Immature natural killer cell (primary cell): ENCODE measurements at regions not wholly inside any gene's neighbourhood (a gene's known extent, or its start where the extent isn't known, plus 50 kb on each side); places are given as distances from the start of the nearest gene placed in this dataset.

Experiments used
- DNase-seq, 3 donors: peaks; one replicate each; pipeline ENCODE4 v3.0.0; 2022; ENCODE audit warnings: mixed read lengths in 1 of 3
- H3K27ac Mint-ChIP-seq, 6 donors: one replicate each; pipeline ENCODE4 v1.8.0; 2020; ENCODE audit warnings: mixed read lengths in 6 of 6, mild to moderate bottlenecking in 5 of 6, inconsistent platforms in 4 of 6, moderate library complexity in 3 of 6
- H3K27me3 Mint-ChIP-seq, 3 donors: one replicate each; pipeline ENCODE4 v1.8.0; 2020 to 2021; ENCODE audit warnings: low read depth in 3 of 3, mild to moderate bottlenecking in 3 of 3, mixed read lengths in 3 of 3, moderate library complexity in 3 of 3, inconsistent platforms in 1 of 3
- H3K36me3 Mint-ChIP-seq, 3 donors: one replicate each; pipeline ENCODE4 v1.8.0; 2020; ENCODE audit warnings: mixed read lengths in 3 of 3, inconsistent platforms in 2 of 3, mild to moderate bottlenecking in 2 of 3
- H3K4me1 Mint-ChIP-seq, 2 donors: one replicate each; pipeline ENCODE4 v1.8.0; 2020; ENCODE audit warnings: inconsistent platforms in 2 of 2, mild to moderate bottlenecking in 2 of 2, mixed read lengths in 2 of 2, moderate library complexity in 1 of 2
- H3K4me3 Mint-ChIP-seq, 5 donors: one replicate each; pipeline ENCODE4 v1.8.0; 2020; ENCODE audit warnings: mild to moderate bottlenecking in 5 of 5, mixed read lengths in 5 of 5, inconsistent platforms in 3 of 5, moderate library complexity in 3 of 5
- H3K9me3 Mint-ChIP-seq, 6 donors: one replicate each; pipeline ENCODE4 v1.8.0; 2020; ENCODE audit warnings: mild to moderate bottlenecking in 6 of 6, mixed read lengths in 6 of 6, inconsistent platforms in 4 of 6, moderate library complexity in 3 of 6

DNA sequence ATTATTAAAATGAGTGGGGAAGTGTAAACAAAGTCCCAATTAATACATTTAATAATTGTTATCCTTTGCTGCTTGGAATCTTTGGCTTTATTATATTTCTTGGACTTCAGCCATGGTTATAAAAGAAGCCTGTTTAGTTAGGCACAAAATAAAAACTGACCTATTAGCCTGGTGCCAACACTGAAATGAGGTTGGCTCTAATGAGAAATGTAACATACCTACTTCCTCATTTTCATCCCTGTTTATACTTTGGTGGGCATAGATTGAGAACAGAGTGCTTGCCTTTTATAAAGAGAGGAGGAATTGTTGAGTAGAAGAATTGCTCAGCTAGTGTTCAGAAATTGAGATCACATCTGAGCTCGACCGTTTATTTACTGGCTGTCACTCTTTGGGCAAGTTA is 471.3 kb downstream of the UTRN start:
- Mint-ChIP-seq H3K9me3 (no peaks in the 10 kb centered on the region), H3K27me3 (peaks cover 0 to 7% (median 6%) of the 10 kb centered on the region in 3 donors), H3K27ac (peak overlapping the region in 3 of 6 donors; percentile 35 to 73 (median 64)), H3K4me1 (peaks cover 6 to 52% of the 10 kb centered on the region in 2 donors), H3K4me3 (no peak overlapping the region), H3K36me3 (peaks cover 3 to 29% (median 16%) of the 10 kb centered on the region in 3 donors)
- no peak for DNase-seq

- H3K36me3 Mint-ChIP-seq: peaks cover 3 to 29% (median 14%) of the 10 kb centered on the region in 3 donors
- H3K4me3 Mint-ChIP-seq: no peak overlapping the region
Measured at GRCh38 chr6:144757299-144757698, 472.2 kb downstream of the UTRN start.

GRCh38 chr6:144757730-144758129 is 472.6 kb downstream of the UTRN start:
- DNase-seq: no peak
- H3K27me3 Mint-ChIP-seq: peaks cover 0 to 7% (median 6%) of the 10 kb centered on the region in 3 donors
- peaks cover under 1 to 26% (median 10%) of the 10 kb centered on the region in 3 donors for H3K36me3 Mint-ChIP-seq
- H3K27ac Mint-ChIP-seq: no peak overlapping the region
- no peak overlapping the region for H3K4me3 Mint-ChIP-seq
- H3K9me3 Mint-ChIP-seq: no peaks in the 10 kb centered on the region
- H3K4me1 Mint-ChIP-seq: peaks cover 4 to 58% of the 10 kb centered on the region in 2 donors

More at GRCh38 chr6:144757299-144757698, 472.2 kb downstream of the UTRN start:
- Mint-ChIP-seq H3K9me3 (no peaks in the 10 kb centered on the region), H3K4me1 (peaks cover 6 to 58% of the 10 kb centered on the region in 2 donors), H3K27me3 (peaks cover 0 to 7% (median 6%) of the 10 kb centered on the region in 3 donors), H3K27ac (no peak overlapping the region)
- DNase-seq: no peak

DNA sequence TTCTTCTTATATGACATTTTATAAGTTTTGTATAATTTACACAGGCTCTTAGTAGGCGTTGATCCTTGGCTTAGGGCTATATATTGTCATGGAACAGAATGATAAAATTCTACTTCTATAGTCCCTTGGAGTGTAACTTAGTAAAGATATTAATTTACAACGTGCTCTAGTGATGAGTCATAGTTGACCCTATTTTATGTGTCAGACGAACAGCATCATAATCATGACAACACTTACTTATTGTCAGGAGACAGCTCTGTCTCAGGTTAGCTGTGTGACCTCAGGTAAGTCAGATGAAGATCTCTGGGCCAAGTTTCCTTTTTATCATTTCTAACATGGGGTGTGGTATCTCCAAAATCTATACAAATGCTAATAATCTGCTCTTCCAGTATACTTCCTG is 473.5 kb downstream of the UTRN start:
- Mint-ChIP-seq H3K9me3 (no peaks in the 10 kb centered on the region), H3K27ac (no peak overlapping the region), H3K27me3 (peaks cover 0 to 2% (median 0%) of the 10 kb centered on the region in 3 donors), H3K4me1 (peaks cover 2 to 55% of the 10 kb centered on the region in 2 donors), H3K36me3 (peaks cover 0 to 27% (median 6%) of the 10 kb centered on the region in 3 donors), H3K4me3 (no peak overlapping the region)
- no peak for DNase-seq

DNA sequence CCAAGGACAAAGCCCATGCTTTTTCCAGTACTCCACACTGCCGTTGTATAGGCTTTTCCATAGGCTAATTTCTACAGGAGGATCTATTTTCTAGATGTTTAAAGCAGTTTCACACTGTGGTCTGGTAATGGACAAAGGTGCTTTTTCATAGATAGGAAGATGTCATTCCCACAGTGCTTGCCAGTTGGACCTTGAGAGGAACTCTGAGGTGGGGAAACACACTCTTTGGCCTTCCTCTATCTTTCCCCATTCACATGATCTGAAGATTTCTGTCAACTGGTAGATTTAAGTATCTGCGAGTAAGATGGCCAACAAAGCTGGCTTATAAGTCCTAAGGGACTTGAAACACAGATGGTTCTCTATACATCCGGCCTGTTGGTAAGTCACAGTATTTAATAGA is 477.3 kb downstream of the UTRN start:
- peaks cover 2 to 7% (median 2%) of the 10 kb centered on the region in 3 donors for H3K27me3 Mint-ChIP-seq
- H3K9me3 Mint-ChIP-seq: no peaks in the 10 kb centered on the region
- no peak for DNase-seq
- H3K36me3 Mint-ChIP-seq: peaks cover 0 to 20% (median 3%) of the 10 kb centered on the region in 3 donors
- H3K4me3 Mint-ChIP-seq: no peak overlapping the region
- peak overlapping the region in 1 of 6 donors; percentile 4 for H3K27ac Mint-ChIP-seq
- H3K4me1 Mint-ChIP-seq: peaks cover 10 to 61% of the 10 kb centered on the region in 2 donors

GRCh38 chr6:144767051-144767450 is 481.9 kb downstream of the UTRN start:
- H3K4me1 Mint-ChIP-seq: peaks cover 14 to 64% of the 10 kb centered on the region in 2 donors
- peaks cover 0 to 9% (median 3%) of the 10 kb centered on the region in 3 donors for H3K36me3 Mint-ChIP-seq
- peaks cover 2 to 6% (median 5%) of the 10 kb centered on the region in 3 donors for H3K27me3 Mint-ChIP-seq
- H3K27ac Mint-ChIP-seq: peak overlapping the region; percentile 1 to 70 (median 23)
- H3K9me3 Mint-ChIP-seq: no peaks in the 10 kb centered on the region
- DNase-seq: no peak
- H3K4me3 Mint-ChIP-seq: no peak overlapping the region

GRCh38 chr6:144768551-144769075 is 483.5 kb downstream of the UTRN start:
- H3K27me3 Mint-ChIP-seq: peaks cover 2 to 6% (median 5%) of the 10 kb centered on the region in 3 donors
- H3K4me1 Mint-ChIP-seq: peaks cover 14 to 53% of the 10 kb centered on the region in 2 donors
- H3K36me3 Mint-ChIP-seq: peaks cover 5 to 11% (median 8%) of the 10 kb centered on the region in 3 donors
- no peak overlapping the region for H3K4me3 Mint-ChIP-seq
- H3K9me3 Mint-ChIP-seq: no peaks in the 10 kb centered on the region
- no peak for DNase-seq
- peak overlapping the region in 3 of 6 donors; percentile 5 to 75 (median 34) for H3K27ac Mint-ChIP-seq

- peaks cover 14 to 49% of the 10 kb centered on the region in 2 donors for H3K4me1 Mint-ChIP-seq
- DNase-seq: no peak
- no peak overlapping the region for H3K4me3 Mint-ChIP-seq
- peaks cover 2 to 6% (median 5%) of the 10 kb centered on the region in 3 donors for H3K27me3 Mint-ChIP-seq
- peaks cover 7 to 13% (median 10%) of the 10 kb centered on the region in 3 donors for H3K36me3 Mint-ChIP-seq
- peak overlapping the region in 2 of 6 donors; percentile 34 to 40 for H3K27ac Mint-ChIP-seq
- no peaks in the 10 kb centered on the region for H3K9me3 Mint-ChIP-seq
Measured at GRCh38 chr6:144769142-144769541, 484.0 kb downstream of the UTRN start.

- H3K4me1 Mint-ChIP-seq: peaks cover 15 to 46% of the 10 kb centered on the region in 2 donors
- DNase-seq: no peak
- no peaks in the 10 kb centered on the region for H3K9me3 Mint-ChIP-seq
- H3K36me3 Mint-ChIP-seq: peaks cover 15 to 38% (median 33%) of the 10 kb centered on the region in 3 donors
- no peak overlapping the region for H3K4me3 Mint-ChIP-seq
- H3K27me3 Mint-ChIP-seq: peaks cover 2 to 7% (median 4%) of the 10 kb centered on the region in 3 donors
- H3K27ac Mint-ChIP-seq: peak overlapping the region in 3 of 6 donors; percentile 42 to 75 (median 61)
Measured at GRCh38 chr6:144776031-144776819, 491.1 kb downstream of the UTRN start.

GRCh38 chr6:144777249-144777648 is 492.1 kb downstream of the UTRN start:
- Mint-ChIP-seq H3K4me1 (peaks cover 15 to 56% of the 10 kb centered on the region in 2 donors), H3K27ac (peak overlapping the region in 4 of 6 donors; percentile 12 to 39 (median 32)), H3K4me3 (no peak overlapping the region), H3K36me3 (peaks cover 15 to 39% (median 36%) of the 10 kb centered on the region in 3 donors), H3K27me3 (peaks cover 2 to 7% (median 4%) of the 10 kb centered on the region in 3 donors), H3K9me3 (no peaks in the 10 kb centered on the region)
- no peak for DNase-seq

DNA sequence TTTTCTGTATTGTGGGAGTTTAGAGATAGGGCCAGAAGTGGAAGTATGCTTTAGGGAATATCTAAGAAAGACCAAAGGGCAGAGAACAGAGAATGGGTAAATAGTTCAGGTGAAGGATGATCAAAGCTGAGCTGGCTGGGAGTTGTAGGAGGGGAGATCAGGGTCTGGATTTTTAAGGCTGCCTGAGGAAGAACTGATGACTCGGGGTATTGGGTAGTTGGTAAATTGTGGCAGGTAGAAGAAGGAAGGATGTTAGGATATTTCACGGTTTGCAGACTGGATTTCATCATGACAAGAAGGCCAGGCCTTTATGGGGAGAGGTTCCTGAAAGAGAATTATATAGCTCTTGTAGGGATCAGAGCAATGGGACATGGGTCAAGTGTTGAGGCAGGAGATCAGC is 492.9 kb downstream of the UTRN start:
- H3K27me3 Mint-ChIP-seq: peaks cover 2 to 7% (median 4%) of the 10 kb centered on the region in 3 donors
- H3K4me3 Mint-ChIP-seq: no peak overlapping the region
- no peaks in the 10 kb centered on the region for H3K9me3 Mint-ChIP-seq
- peak overlapping the region in 5 of 6 donors; percentile 1 to 55 (median 28) for H3K27ac Mint-ChIP-seq
- H3K4me1 Mint-ChIP-seq: peaks cover 15 to 58% of the 10 kb centered on the region in 2 donors
- H3K36me3 Mint-ChIP-seq: peaks cover 13 to 44% (median 32%) of the 10 kb centered on the region in 3 donors
- DNase-seq: no peak

DNA sequence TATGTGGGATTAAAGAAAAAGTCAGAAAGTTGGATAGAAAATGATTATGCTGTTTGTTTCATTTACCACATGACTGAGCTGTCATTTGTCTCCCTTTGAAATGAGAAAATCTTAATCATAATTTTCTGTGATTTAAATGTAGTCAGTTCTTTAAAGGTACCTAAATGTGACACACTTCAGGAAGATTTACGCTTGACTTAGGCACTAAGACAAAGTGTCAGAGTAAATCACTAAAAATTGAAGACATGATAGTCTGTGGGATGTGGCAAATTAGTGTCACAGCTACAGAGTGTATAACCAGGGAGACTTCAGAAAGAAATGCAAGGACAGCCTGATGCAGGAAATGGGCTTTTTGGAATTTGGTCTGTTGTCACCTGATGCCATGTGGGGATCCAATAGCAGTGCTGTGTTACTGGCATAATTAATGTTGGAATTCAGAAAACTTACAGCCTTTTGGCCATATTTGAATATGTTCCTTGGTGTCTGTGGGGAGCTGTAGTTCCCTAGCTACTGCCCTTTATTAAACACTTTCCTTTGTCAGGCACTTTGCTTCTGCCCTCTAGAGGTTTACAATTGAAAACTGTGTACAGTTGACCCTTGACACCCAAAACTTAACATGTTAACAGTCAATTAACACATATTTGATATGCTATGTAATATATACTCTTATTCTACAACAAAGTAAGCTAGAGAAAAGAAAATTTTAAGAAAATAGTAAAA is 493.8 kb downstream of the UTRN start:
- H3K27ac Mint-ChIP-seq: peak overlapping the region in 2 of 6 donors; percentile 10 to 39
- H3K4me3 Mint-ChIP-seq: no peak overlapping the region
- peaks cover 15 to 58% of the 10 kb centered on the region in 2 donors for H3K4me1 Mint-ChIP-seq
- H3K9me3 Mint-ChIP-seq: no peaks in the 10 kb centered on the region
- H3K27me3 Mint-ChIP-seq: peaks cover 2 to 7% (median 4%) of the 10 kb centered on the region in 3 donors
- DNase-seq: no peak
- H3K36me3 Mint-ChIP-seq: peaks cover 6 to 43% (median 26%) of the 10 kb centered on the region in 3 donors

- H3K27me3 Mint-ChIP-seq: peaks cover 2 to 6% (median 4%) of the 10 kb centered on the region in 3 donors
- peaks cover 16 to 47% of the 10 kb centered on the region in 2 donors for H3K4me1 Mint-ChIP-seq
- H3K36me3 Mint-ChIP-seq: peaks cover 0 to 20% (median 11%) of the 10 kb centered on the region in 3 donors
- DNase-seq: no peak
- no peak overlapping the region for H3K4me3 Mint-ChIP-seq
- peak overlapping the region in 4 of 6 donors; percentile 7 to 45 (median 34) for H3K27ac Mint-ChIP-seq
- H3K9me3 Mint-ChIP-seq: no peaks in the 10 kb centered on the region
Measured at GRCh38 chr6:144781836-144782235, 496.7 kb downstream of the UTRN start.
